Kidney (tissue), 13 donors: ENCODE measurements at regions not wholly inside any gene's neighbourhood (a gene's known extent, or its start where the extent isn't known, plus 50 kb on each side); places are given as distances from the start of the nearest gene placed in this dataset.

ENCODE experiments used
- DNase-seq, 5 donors: peaks; one replicate each; pipeline ENCODE4 v3.0.0-alpha.2; 2013 to 2020
- FAIRE-seq: peaks from 2 replicates; lab custom pipeline; 2012; peaks lifted over from hg19 to GRCh38; lab: Jason Lieb, UNC
- H3K27ac ChIP-seq, 2 donors: one replicate each; pipeline ENCODE4 v1.7.0; 2013; ENCODE audit warnings: low read depth in 2 of 2, low read length in 2 of 2, inconsistent platforms in 1 of 2
- H3K27me3 ChIP-seq: one replicate; pipeline ENCODE4 v1.7.1; 2013; ENCODE audit warnings: low read length, inconsistent platforms; ENCODE audit not compliant: control insufficient read depth, insufficient read depth
- H3K36me3 ChIP-seq, 3 donors: one replicate each; pipeline versions ENCODE4 v1.7.0 to v1.7.1; 2013; ENCODE audit warnings: low read length in 3 of 3, control low read depth in 1 of 3, inconsistent platforms in 1 of 3; ENCODE audit not compliant: insufficient read depth in 3 of 3, control insufficient read depth in 2 of 3
- H3K4me1 ChIP-seq, 3 donors: one replicate each; pipeline versions ENCODE4 v1.7.0 to v1.7.1; 2013; ENCODE audit warnings: low read length in 3 of 3, inconsistent platforms in 1 of 3, low read depth in 1 of 3; ENCODE audit not compliant: control insufficient read depth in 2 of 3, insufficient read depth in 2 of 3
- H3K4me3 ChIP-seq, 3 donors: one replicate each; pipeline versions ENCODE4 v1.7.0 to v1.8.1; 2013; ENCODE audit warnings: low read length in 3 of 3, control low read depth in 1 of 3, inconsistent platforms in 1 of 3
- H3K9ac ChIP-seq, 3 donors: one replicate each; pipeline versions ENCODE4 v1.7.0 to v1.7.1; 2013; ENCODE audit warnings: low read length in 3 of 3, control low read depth in 1 of 3, inconsistent platforms in 1 of 3
- H3K9me3 ChIP-seq, 3 donors: one replicate each; pipeline versions ENCODE4 v1.7.0 to v1.7.1; 2013; ENCODE audit warnings: low read length in 3 of 3, control low read depth in 1 of 3, inconsistent platforms in 1 of 3; ENCODE audit not compliant: control insufficient read depth in 2 of 3, insufficient read depth in 1 of 3
- CTCF ChIP-seq: IDR thresholded peaks from 3 replicates; pipeline ENCODE4 v1.5.1; 2012; ENCODE audit warnings: mild to moderate bottlenecking, moderate library complexity, borderline replicate concordance; ENCODE audit not compliant: insufficient read depth; ENCODE audit errors: extremely low read depth
- intact Hi-C: fragments of 100-400 bp; cut with DNase I; formaldehyde crosslinking; loops from one replicate; pipeline ENCODE4 v1.11.1; 2022
- donor health status: control.
- donor health status: control.
- donor health status: control.
- donor health status: control.
- donor health status: control.
- donor health status: DM: yes; HTN: yes; CAD: no.
- donor health status: Normal renal cell carcinoma (clear cell type).

GRCh38 chr6:167467282-167467681 lies 142.4 kb downstream of the TTLL2 start:
- no peaks in the 10 kb centered on the region for H3K9me3 ChIP-seq
- no peak overlapping the region for H3K9ac ChIP-seq
- no peak for TF ChIP-seq CTCF
- DNase-seq (no peak), FAIRE-seq (no peak)
- H3K4me1 ChIP-seq = no peaks in the 10 kb centered on the region
- H3K27ac ChIP-seq = no peak overlapping the region
- intact Hi-C loops = no loop called here
- no peaks in the 10 kb centered on the region for H3K27me3 ChIP-seq
- H3K36me3 ChIP-seq = no peaks in the 10 kb centered on the region
- no peak overlapping the region for H3K4me3 ChIP-seq

GRCh38 chr6:167467793-167468431 lies 143.0 kb downstream of the TTLL2 start:
- TF ChIP-seq CTCF = no peak
- Histone ChIP-seq H3K9me3 (no peaks in the 10 kb centered on the region), H3K27me3 (no peaks in the 10 kb centered on the region), H3K4me1 (no peaks in the 10 kb centered on the region), H3K27ac (no peak overlapping the region), H3K4me3 (no peak overlapping the region), H3K36me3 (no peaks in the 10 kb centered on the region), H3K9ac (no peak overlapping the region)
- FAIRE-seq (no peak), DNase-seq (no peak)
- intact Hi-C loops = no loop called here

- Histone ChIP-seq H3K9me3 (no peaks in the 10 kb centered on the region), H3K9ac (no peak overlapping the region), H3K27ac (no peak overlapping the region), H3K36me3 (no peaks in the 10 kb centered on the region), H3K4me3 (no peak overlapping the region), H3K27me3 (no peaks in the 10 kb centered on the region), H3K4me1 (no peaks in the 10 kb centered on the region)
- FAIRE-seq (no peak), DNase-seq (peak in 1 of 5 donors; percentile 40)
- intact Hi-C loops = no loop called here
- TF ChIP-seq CTCF = no peak
Measured at GRCh38 chr6:167469101-167469500, 144.2 kb downstream of the TTLL2 start.

- FAIRE-seq = no peak
- no peak for TF ChIP-seq CTCF
- intact Hi-C loops = no loop called here
- Histone ChIP-seq H3K27ac (no peak overlapping the region), H3K4me1 (no peaks in the 10 kb centered on the region), H3K4me3 (no peak overlapping the region), H3K27me3 (no peaks in the 10 kb centered on the region), H3K9ac (no peak overlapping the region), H3K9me3 (no peaks in the 10 kb centered on the region), H3K36me3 (no peaks in the 10 kb centered on the region)
- no peak for DNase-seq
Measured at GRCh38 chr6:167469672-167470071, 144.8 kb downstream of the TTLL2 start.
